ENCODE measurements at regions not wholly inside any gene's neighbourhood (a gene's known extent, or its start where the extent isn't known, plus 50 kb on each side); places are given as distances from the start of the nearest gene placed in this dataset.
"Not testable (repeated sequence)": the region's sequence is repeated elsewhere in the genome, so short reads cannot be mapped to it uniquely, and the experiment has no call there.

DNA sequence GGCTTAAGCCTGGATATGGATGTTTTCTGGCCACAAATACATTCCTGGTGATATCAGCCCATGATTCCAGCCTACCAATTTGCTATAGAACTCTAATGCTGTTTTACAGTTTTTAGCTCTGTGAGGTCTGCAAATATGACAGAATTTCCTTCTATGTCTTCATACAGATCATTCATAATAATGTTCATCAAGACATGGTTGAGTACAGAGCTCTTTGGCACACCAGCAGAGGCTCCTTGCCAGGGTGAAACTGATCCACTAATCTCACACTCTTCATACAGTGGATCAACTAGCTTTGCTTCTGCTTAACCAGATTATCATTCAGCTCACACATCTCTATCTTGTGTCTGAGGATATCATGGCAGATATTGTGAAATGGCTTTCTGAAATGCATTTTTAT, 672.1 kb downstream of the STK39 start:
- no peak for DNase-seq (ENCODE audit: low read depth)

DNA sequence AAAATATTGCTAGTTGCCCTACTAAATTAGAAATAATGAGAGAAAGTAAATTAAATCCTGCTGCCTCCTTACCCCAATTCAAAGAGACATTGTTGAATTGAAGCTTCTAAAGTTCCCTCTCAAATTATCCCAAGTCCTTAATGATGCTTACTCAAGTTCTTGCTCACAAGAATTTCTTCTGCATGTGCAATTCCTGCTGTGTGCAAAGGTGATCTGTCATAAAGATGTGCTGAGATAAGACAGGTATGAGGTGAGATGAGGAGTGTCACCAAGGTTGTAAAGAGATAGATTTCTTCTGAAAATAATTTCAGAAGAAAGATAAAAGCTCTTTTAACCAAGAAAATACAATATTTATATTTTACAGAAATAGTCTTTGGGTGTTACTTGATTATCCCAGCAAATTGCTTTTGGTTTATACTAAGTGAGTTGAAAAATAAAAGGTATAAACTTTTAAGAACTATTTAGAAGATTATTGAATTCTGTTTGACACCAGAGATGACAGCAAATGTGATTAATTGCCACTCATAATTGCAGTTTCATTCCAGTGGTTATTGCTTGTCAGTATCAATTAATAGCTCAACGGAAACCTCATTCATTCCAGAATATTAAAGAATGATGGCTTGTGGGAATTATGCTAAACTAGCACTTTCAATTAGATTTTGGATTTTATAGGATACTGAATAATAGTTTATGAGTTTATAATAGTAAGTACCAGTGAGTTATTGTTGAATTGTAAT, 674.3 kb downstream of the STK39 start:
- TF ChIP-seq, protein P1, sequence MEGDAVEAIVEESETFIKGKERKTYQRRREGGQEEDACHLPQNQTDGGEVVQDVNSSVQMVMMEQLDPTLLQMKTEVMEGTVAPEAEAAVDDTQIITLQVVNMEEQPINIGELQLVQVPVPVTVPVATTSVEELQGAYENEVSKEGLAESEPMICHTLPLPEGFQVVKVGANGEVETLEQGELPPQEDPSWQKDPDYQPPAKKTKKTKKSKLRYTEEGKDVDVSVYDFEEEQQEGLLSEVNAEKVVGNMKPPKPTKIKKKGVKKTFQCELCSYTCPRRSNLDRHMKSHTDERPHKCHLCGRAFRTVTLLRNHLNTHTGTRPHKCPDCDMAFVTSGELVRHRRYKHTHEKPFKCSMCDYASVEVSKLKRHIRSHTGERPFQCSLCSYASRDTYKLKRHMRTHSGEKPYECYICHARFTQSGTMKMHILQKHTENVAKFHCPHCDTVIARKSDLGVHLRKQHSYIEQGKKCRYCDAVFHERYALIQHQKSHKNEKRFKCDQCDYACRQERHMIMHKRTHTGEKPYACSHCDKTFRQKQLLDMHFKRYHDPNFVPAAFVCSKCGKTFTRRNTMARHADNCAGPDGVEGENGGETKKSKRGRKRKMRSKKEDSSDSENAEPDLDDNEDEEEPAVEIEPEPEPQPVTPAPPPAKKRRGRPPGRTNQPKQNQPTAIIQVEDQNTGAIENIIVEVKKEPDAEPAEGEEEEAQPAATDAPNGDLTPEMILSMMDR (IDR thresholded peaks at IDR 0.05; ENCODE audit: insufficient read depth, low read depth, low read length, missing control alignments) = no peak
- DNase-seq (ENCODE audit: low read depth) = no peak
- no peak overlapping the region for H3K4me3 ChIP-seq (ENCODE audit: low read depth, low read length)

More for the DNA sequence above, 672.1 kb downstream of the STK39 start:
- no peak overlapping the region for H3K4me3 ChIP-seq (ENCODE audit: low read depth, low read length)
- TF ChIP-seq, protein P1 (IDR thresholded peaks at IDR 0.05; ENCODE audit: insufficient read depth, low read depth, low read length, missing control alignments) = no peak

- TF ChIP-seq, protein P1 (IDR thresholded peaks at IDR 0.05; ENCODE audit: insufficient read depth, low read depth, low read length, missing control alignments) = no peak
- DNase-seq (ENCODE audit: low read depth) = no peak
- no peak overlapping the region for H3K4me3 ChIP-seq (ENCODE audit: low read depth, low read length)
Observed at GRCh38 chr2:167570370-167570769, 677.0 kb downstream of the STK39 start.

- not testable (repeated sequence) for DNase-seq (ENCODE audit: low read depth); H3K4me3 ChIP-seq (ENCODE audit: low read depth, low read length)
Observed at GRCh38 chr2:167563885-167564619, 675.8 kb downstream of the XIRP2 start.

- H3K4me3 ChIP-seq (ENCODE audit: low read depth, low read length); DNase-seq (ENCODE audit: low read depth): not testable (repeated sequence)
Observed at GRCh38 chr2:167558272-167558991, 670.2 kb downstream of the XIRP2 start.

DNA sequence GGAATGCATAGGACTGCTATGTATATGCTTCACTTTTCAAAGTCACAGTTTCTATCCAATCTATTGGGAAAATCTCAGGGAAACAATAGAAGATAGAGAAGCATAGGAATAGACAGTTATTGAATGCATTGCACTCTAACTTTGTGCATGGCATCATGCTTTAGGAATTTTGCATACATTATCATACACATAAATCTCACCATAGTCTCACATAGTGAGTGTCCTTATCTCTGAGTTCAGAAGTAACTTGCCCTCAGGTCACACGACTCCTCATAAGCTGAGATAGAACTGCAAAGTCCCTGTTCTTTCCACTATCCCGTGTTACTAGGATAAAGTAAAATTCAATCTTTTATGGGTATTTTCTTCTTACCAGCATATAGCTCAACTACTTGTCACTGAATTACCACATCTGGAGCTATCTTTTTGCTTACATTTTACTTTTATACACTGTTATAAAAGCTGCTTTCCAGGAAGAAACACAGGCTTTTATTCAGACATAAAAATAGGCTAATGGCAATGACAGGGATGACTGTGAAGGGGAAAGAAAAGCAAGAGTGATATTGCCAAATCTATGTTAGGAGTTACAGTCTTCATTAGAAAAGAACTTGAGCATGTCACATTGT, 666.9 kb downstream of the XIRP2 start:
- no peak for DNase-seq (ENCODE audit: low read depth)
- H3K4me3 ChIP-seq (ENCODE audit: low read depth, low read length) = no peak overlapping the region
- TF ChIP-seq, protein P1 (IDR thresholded peaks at IDR 0.05; ENCODE audit: insufficient read depth, low read depth, low read length, missing control alignments) = no peak

DNA sequence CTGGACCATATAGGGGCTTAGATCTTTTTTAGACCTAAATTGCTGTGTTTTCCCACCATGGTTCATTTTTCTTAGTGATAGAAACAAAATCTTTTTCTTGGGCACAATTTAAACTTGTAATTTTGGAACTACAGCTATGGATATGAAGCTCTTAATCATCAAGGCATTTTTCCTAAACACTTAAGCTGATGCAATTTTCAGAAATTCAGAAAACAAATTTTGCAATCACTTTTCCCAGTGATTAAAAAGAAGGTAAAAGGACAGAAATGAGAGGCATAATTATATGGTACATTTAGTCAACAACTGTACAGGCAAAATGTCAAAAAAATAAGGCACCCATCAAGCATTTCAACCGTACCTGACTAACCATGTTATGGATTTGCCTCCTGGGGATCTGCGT, 665.4 kb downstream of the XIRP2 start:
- H3K4me3 ChIP-seq (ENCODE audit: low read depth, low read length) = no peak overlapping the region
- DNase-seq (ENCODE audit: low read depth) = no peak
- TF ChIP-seq, protein P1 (IDR thresholded peaks at IDR 0.05; ENCODE audit: insufficient read depth, low read depth, low read length, missing control alignments) = no peak
